ENCODE measurements at regions not wholly inside any gene's neighbourhood (a gene's known extent, or its start where the extent isn't known, plus 50 kb on each side); places are given as distances from the start of the nearest gene placed in this dataset.

DNA sequence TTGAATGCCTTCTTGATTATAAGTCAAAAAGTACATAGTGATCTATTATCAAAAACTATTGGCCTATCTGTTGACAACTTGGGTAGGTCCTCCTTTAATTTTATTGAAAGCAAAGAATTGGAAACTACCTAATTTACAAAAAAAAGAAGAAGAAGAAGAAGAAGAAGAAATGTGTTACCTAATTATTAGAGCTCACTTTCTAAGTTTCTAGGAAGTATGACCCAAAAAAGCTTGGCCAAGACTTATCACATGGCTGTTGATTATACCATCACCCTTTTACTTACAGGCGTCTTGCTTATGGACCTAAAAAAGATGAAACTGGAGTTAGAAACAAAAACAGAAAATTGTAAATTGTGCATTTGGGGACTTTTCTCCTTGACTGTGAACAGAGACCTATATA lies 81.8 kb upstream of the PIK3CG start:
- no peak for TF ChIP-seq CTCF (conservative IDR thresholded peaks at IDR 0.05; ENCODE audit: low read length)
- TF ChIP-seq EZH2phosphoT487 (IDR thresholded peaks at IDR 0.05; ENCODE audit: borderline replicate concordance): no peak

Measured in Loucy (cell line).